Karpas-422 (cell line): ENCODE measurements at regions not wholly inside any gene's neighbourhood (a gene's known extent, or its start where the extent isn't known, plus 50 kb on each side); places are given as distances from the start of the nearest gene placed in this dataset.

ENCODE experiments used
- DNase-seq: peaks from one replicate; pipeline ENCODE4 v3.0.0-alpha.2; 2015
- H2AFZ ChIP-seq: fragments of 200-600 bp; sonication (generic); 2 replicates; pipeline ENCODE4 v1.6.1; 2014; ENCODE audit warnings: antibody characterized with exemption, low read length, mixed read lengths
- H3K27ac ChIP-seq: fragments of 200-600 bp; sonication (generic); 2 replicates; pipeline ENCODE4 v1.5.1; 2014; ENCODE audit warnings: mild to moderate bottlenecking, low read length, moderate library complexity
- H3K27me3 ChIP-seq: fragments of 200-600 bp; sonication (generic); 2 replicates; pipeline ENCODE4 v1.6.1; 2014; ENCODE audit warnings: low read length, mixed read lengths
- H3K36me3 ChIP-seq: fragments of 200-600 bp; sonication (generic); 2 replicates; pipeline ENCODE4 v1.6.1; 2014; ENCODE audit warnings: low read length, mixed read lengths; ENCODE audit not compliant: insufficient read depth
- H3K4me1 ChIP-seq: fragments of 200-600 bp; sonication (generic); 2 replicates; pipeline ENCODE4 v1.6.1; 2014; ENCODE audit warnings: mild to moderate bottlenecking, low read length, mixed read lengths
- H3K4me2 ChIP-seq: fragments of 200-600 bp; sonication (generic); 2 replicates; pipeline ENCODE4 v1.6.1; 2014; ENCODE audit warnings: low read length, low read depth, mild to moderate bottlenecking; ENCODE audit not compliant: poor library complexity, severe bottlenecking
- H3K4me3 ChIP-seq: fragments of 200-600 bp; sonication (generic); 2 replicates; pipeline ENCODE4 v1.5.1; 2014; ENCODE audit warnings: mild to moderate bottlenecking, antibody characterized with exemption, low read length, mixed read lengths
- H3K79me2 ChIP-seq: fragments of 200-600 bp; sonication (generic); 2 replicates; pipeline ENCODE4 v1.6.1; 2014; ENCODE audit warnings: mild to moderate bottlenecking, low read length, mixed read lengths
- H3K9ac ChIP-seq: fragments of 200-600 bp; sonication (generic); 2 replicates; pipeline ENCODE4 v1.6.0; 2014; ENCODE audit warnings: low read length
- H3K9me2 ChIP-seq: fragments of 200-600 bp; sonication (generic), shearing (Covaris generic); replicated peaks from 2 replicates; pipeline ENCODE4 v1.6.0; 2014; ENCODE audit warnings: mild to moderate bottlenecking, low read length, moderate library complexity; ENCODE audit not compliant: insufficient read depth
- H3K9me3 ChIP-seq: fragments of 300-700, 200-600 bp; sonication (generic); 2 replicates; pipeline ENCODE4 v1.6.1; 2014; ENCODE audit warnings: low read length, mixed read lengths
- H4K20me1 ChIP-seq: fragments of 200-600 bp; sonication (generic); 2 replicates; pipeline ENCODE4 v1.6.1; 2014; ENCODE audit warnings: mild to moderate bottlenecking, antibody characterized with exemption, low read length, low read depth; ENCODE audit not compliant: insufficient read depth

DNA sequence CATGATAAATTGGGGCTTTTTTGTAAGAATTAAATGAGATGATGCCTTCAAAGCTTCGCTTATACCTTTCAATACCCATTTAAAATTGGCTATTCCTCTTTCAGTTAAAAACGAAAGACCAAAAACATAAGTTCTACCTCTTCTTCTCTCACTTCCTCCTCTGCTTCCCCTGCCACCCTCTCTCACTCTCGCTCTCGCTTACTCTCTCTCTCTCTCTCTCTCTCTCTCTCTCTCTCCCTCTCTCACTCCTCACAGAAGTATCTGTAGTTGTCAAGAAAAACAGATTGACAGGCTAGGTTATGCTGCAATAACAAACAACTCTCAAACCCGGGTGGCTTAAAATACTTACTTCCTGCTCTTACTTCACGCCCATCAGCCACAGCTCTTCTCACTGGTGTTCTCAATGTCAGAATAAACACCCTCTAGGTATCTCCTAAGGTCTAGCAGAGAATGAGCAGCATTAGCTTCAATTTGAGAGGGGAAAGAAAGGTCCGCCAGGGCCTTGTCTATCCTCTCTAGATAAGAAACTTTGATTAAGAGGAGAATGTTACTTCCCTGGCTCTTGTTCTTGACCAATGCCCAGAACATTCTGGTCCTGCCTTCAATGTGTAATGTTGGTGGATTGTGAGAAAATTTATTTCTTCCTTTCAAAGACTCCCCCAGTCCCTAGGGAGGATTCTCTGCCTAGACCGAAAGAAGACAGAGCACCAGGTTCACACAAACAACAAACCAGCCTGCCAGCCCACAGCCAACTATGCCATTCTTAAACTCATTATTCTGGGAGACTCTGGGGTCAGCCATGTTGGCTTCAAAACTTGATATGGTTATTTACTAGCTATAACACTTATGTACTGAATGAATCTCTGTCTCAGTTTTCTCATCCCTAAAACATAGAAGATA is 1028.7 kb downstream of the XPNPEP1 start:
- no peak overlapping the region for H3K27ac ChIP-seq
- H3K4me1 ChIP-seq = no peaks in the 10 kb centered on the region
- H3K9me3 ChIP-seq = peaks cover 32% of the 10 kb centered on the region
- H2AFZ ChIP-seq = no peak overlapping the region
- H4K20me1 ChIP-seq = no peaks in the 10 kb centered on the region
- no peak overlapping the region for H3K4me3 ChIP-seq
- no peaks in the 10 kb centered on the region for H3K79me2 ChIP-seq
- H3K36me3 ChIP-seq = no peaks in the 10 kb centered on the region
- H3K9me2 ChIP-seq = no peaks in the 10 kb centered on the region
- DNase-seq = no peak
- no peak overlapping the region for H3K4me2 ChIP-seq
- no peaks in the 10 kb centered on the region for H3K27me3 ChIP-seq
- no peak overlapping the region for H3K9ac ChIP-seq

DNA sequence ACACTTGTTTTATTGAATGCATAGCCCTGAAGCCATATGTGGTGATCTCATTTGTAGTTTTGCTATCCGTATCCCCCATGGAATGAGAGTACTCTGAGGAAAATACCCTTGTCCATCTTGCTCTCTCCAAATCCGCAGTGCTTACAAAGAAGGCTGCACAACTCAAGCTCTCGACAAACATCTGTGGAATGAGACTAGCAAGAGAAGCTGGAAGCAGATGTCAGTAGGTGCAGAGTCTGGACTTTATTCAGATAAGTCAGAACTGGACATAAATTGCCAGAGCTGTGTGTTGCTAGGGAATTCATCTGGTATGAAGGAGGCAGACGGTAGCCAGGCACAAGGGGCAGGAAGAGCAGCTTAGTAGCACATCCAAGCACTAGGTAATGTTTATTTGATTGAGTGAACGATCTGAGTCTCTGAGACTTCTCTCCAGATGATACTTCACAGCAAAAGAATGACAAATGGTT is 1046.2 kb downstream of the XPNPEP1 start:
- no peak for DNase-seq
- Histone ChIP-seq H4K20me1 (no peaks in the 10 kb centered on the region), H3K27me3 (no peaks in the 10 kb centered on the region), H3K79me2 (no peaks in the 10 kb centered on the region), H3K36me3 (no peaks in the 10 kb centered on the region), H3K9ac (no peak overlapping the region), H3K27ac (no peak overlapping the region), H3K4me3 (no peak overlapping the region), H3K9me3 (peaks cover 12% of the 10 kb centered on the region), H2AFZ (no peak overlapping the region), H3K4me1 (no peaks in the 10 kb centered on the region), H3K4me2 (no peak overlapping the region), H3K9me2 (no peaks in the 10 kb centered on the region)

DNA sequence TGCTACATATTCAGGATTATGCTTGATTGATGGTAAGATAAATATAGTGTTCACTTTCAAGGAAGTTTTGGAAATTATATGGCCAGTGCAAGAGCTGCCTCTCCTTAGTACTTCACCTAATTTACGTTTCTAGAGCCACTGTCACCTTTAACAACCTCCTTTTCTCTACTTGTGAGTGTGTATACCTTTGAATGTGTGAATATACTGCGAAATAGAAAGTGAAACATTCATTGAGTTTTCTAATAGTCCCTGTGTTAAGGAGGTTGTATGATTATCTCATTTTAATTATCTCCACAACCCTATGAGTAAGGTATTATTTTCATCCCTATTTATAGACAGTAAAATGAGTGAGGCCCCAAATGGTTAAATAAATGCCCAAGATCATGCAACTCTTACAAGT is 1050.5 kb downstream of the XPNPEP1 start:
- peaks cover 6% of the 10 kb centered on the region for H3K9me3 ChIP-seq
- no peak overlapping the region for H3K4me2 ChIP-seq

DNA sequence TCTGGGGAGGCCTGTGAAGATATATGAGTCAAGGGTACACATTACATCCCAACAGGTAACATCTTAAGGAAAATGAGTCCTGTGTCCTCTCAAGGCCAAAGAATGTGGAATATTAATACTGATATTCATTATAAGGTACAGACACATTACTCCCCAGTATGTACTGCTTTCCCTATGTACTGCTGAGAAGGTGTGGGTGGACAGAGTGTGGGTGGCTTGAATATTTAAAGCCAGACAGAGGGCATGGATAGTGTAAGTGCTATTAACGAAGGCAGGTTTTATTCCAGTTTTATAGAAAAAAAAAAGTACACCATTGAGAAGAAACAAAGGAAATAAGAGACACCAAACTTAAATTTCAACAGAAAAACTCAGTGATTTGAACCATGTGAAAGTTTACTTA is 1054.4 kb downstream of the XPNPEP1 start:
- H3K9me3 ChIP-seq = peaks cover 13% of the 10 kb centered on the region
- no peak overlapping the region for H2AFZ ChIP-seq
- no peak overlapping the region for H3K4me2 ChIP-seq
- DNase-seq = no peak
- no peaks in the 10 kb centered on the region for H3K4me1 ChIP-seq
- H3K27ac ChIP-seq = no peak overlapping the region
- H3K79me2 ChIP-seq = no peaks in the 10 kb centered on the region
- no peaks in the 10 kb centered on the region for H3K9me2 ChIP-seq
- H3K36me3 ChIP-seq = no peaks in the 10 kb centered on the region
- no peaks in the 10 kb centered on the region for H3K27me3 ChIP-seq
- no peaks in the 10 kb centered on the region for H4K20me1 ChIP-seq
- H3K9ac ChIP-seq = no peak overlapping the region
- H3K4me3 ChIP-seq = no peak overlapping the region

More for the DNA sequence above, 1050.5 kb downstream of the XPNPEP1 start:
- H3K9me2 ChIP-seq = no peaks in the 10 kb centered on the region
- H3K27me3 ChIP-seq = no peaks in the 10 kb centered on the region
- no peak for DNase-seq
- H3K9ac ChIP-seq = no peak overlapping the region
- H3K4me3 ChIP-seq = no peak overlapping the region
- H3K36me3 ChIP-seq = no peaks in the 10 kb centered on the region
- no peaks in the 10 kb centered on the region for H3K4me1 ChIP-seq
- H3K79me2 ChIP-seq = no peaks in the 10 kb centered on the region
- H4K20me1 ChIP-seq = no peaks in the 10 kb centered on the region
- no peak overlapping the region for H3K27ac ChIP-seq
- no peak overlapping the region for H2AFZ ChIP-seq

DNA sequence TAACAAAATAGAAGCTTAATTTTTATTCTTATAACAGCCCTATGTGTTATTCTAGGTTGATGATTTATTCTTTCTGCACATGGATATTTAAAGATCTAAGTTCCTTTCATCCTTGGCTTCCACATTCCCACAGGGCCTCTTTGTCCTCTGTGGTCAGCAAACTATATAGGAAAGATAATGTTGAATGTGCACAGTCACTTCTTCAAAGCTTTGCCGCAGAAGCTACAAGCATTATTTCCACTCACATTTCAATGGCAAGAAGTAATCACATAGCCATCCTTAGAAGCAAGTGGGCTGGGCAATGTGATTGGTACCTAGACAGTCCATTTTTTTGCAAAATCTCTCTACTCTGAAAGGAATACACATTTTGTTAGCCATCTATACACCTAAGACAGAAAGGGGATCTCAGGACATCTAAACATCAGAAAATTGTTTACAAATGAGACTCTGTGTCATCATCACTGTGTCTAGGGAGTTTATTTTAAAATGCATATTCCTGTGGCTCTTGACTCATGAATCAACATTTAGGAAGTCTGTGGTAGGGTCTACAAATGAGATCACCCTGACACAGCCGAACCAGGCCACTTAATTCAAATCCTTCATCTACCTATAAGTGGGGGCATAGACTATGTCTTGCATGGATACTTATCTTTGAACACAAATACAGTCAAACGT is 1060.5 kb downstream of the XPNPEP1 start:
- Histone ChIP-seq H3K27ac (no peak overlapping the region), H3K4me2 (no peak overlapping the region), H3K9me3 (peaks cover 18% of the 10 kb centered on the region), H3K4me1 (no peaks in the 10 kb centered on the region), H3K9me2 (no peaks in the 10 kb centered on the region), H3K36me3 (no peaks in the 10 kb centered on the region), H2AFZ (no peak overlapping the region), H3K27me3 (no peaks in the 10 kb centered on the region), H3K79me2 (no peaks in the 10 kb centered on the region), H4K20me1 (no peaks in the 10 kb centered on the region), H3K4me3 (no peak overlapping the region), H3K9ac (no peak overlapping the region)
- DNase-seq = no peak

DNA sequence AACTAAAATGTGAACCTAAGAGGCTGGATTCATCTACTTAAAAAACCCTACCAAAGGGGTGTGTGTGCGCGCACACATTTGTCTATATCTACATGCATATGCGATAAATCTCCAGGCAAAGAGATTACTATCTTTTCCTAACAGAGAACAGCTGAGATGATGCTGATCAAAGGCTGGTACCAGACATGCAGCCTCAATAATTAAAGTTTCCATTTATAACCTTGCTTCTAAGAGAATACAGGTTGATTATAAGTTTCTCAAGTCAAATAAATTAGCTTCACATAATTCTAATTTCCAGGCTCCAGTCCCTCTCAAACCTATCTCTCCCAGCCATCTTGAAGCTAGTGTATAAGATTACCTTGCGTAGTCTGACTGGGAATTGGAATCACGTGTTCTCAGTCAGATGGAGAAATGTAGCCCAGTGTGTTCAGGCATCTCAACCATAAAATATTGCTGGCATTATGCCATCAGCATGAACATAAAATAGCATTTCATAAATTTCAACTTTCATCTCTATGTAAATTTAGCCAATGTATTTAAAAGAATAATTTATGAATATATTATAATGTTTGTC is 1062.0 kb downstream of the XPNPEP1 start:
- Histone ChIP-seq H3K27ac (no peak overlapping the region), H3K9me2 (no peaks in the 10 kb centered on the region), H4K20me1 (no peaks in the 10 kb centered on the region), H3K4me2 (no peak overlapping the region), H3K9me3 (peaks cover 17% of the 10 kb centered on the region), H3K36me3 (no peaks in the 10 kb centered on the region), H3K4me1 (no peaks in the 10 kb centered on the region), H2AFZ (no peak overlapping the region), H3K79me2 (no peaks in the 10 kb centered on the region), H3K9ac (no peak overlapping the region), H3K4me3 (no peak overlapping the region), H3K27me3 (no peaks in the 10 kb centered on the region)
- no peak for DNase-seq

DNA sequence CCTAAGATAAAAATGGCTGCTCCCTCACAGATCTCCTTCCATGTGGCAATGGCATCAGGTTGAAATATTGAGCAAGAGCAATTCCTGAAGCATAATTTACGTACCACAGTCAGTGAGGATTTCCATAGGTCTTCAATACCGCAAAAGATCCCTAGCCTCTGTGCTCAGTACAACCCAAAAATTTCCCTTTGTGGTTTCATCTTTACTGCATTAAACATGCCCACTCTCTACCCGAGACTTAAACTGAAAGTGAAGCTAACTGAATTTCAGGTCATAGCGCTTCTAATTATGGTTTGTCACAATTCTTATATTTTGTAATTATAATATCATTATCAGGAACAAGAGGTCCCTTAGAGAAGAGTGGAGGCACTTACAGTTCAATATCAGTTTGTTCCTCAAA is 1071.1 kb downstream of the XPNPEP1 start:
- H3K9ac ChIP-seq = no peak overlapping the region
- H4K20me1 ChIP-seq = no peaks in the 10 kb centered on the region
- H3K4me1 ChIP-seq = peaks cover 4% of the 10 kb centered on the region; the same call in 1 of the 2 replicates
- DNase-seq = no peak
- peaks cover under 1% of the 10 kb centered on the region; the same call in 1 of the 2 replicates for H3K9me3 ChIP-seq
- 0 out of 2 replicates have a peak, but pooled peaks cover 4% of the 10 kb centered on the region for H3K9me2 ChIP-seq
- no peak overlapping the region for H3K27ac ChIP-seq
- 0 out of 2 replicates have a peak overlapping the region, but pooled peaks have one; percentile 28 for H2AFZ ChIP-seq
- H3K36me3 ChIP-seq = no peaks in the 10 kb centered on the region
- H3K79me2 ChIP-seq = no peaks in the 10 kb centered on the region
- H3K27me3 ChIP-seq = no peaks in the 10 kb centered on the region
- no peak overlapping the region for H3K4me3 ChIP-seq
- no peak overlapping the region for H3K4me2 ChIP-seq
